ENCODE measurements at regions not wholly inside any gene's neighbourhood (a gene's known extent, or its start where the extent isn't known, plus 50 kb on each side); places are given as distances from the start of the nearest gene placed in this dataset.

DNA sequence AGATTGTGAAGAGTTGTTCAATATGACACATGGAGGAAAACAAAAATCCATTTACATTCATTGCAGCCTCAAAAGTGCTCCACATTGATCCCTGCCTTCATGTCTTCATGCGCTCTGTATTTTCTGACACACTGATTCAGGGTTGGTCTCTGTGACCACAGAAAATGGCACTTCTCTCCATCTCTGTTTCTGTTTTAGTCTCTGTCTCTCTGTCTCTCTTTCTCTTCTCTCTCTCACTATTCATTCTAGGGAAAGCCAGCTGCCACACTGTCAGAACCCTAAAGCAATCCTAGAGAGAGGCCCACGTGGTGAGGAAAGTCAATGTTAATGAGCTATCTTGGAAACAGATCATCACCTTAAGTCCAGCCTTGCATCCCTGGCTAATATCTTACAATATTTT lies 2238.4 kb downstream of the PCDH7 start:
- no peak for DNase-seq
- Histone ChIP-seq H3K9ac (ENCODE audit: extremely low read depth, insufficient read length, low read length) (no peak overlapping the region), H3K4ac (ENCODE audit: low read depth, low read length) (no peak overlapping the region), H3K79me2 (ENCODE audit: insufficient read depth, low read length) (no peaks in the 10 kb centered on the region), H3K79me1 (ENCODE audit: insufficient read depth, low read depth, low read length, poor library complexity, severe bottlenecking) (no peaks in the 10 kb centered on the region), H3K56ac (ENCODE audit: insufficient read length, low read depth, low read length) (no peak overlapping the region), H2BK15ac (ENCODE audit: low read depth, low read length) (no peak overlapping the region), H2AFZ (ENCODE audit: low read length) (no peak overlapping the region), H3K23ac (ENCODE audit: insufficient read length, low read depth, low read length) (no peak overlapping the region), H3K14ac (ENCODE audit: insufficient read depth, low read length) (no peak overlapping the region), H4K5ac (ENCODE audit: insufficient read length, low read depth, low read length) (no peak overlapping the region), H2BK5ac (ENCODE audit: insufficient read length, low read length) (no peak overlapping the region), H3K4me1 (ENCODE audit: insufficient read depth, low read length) (no peaks in the 10 kb centered on the region), H3K27ac (ENCODE audit: insufficient read length, low read depth, low read length) (no peak overlapping the region), H3K4me2 (ENCODE audit: insufficient read depth, insufficient read length, low read length) (no peak overlapping the region), H3K9me3 (ENCODE audit: control insufficient read depth, low read depth, low read length) (no peaks in the 10 kb centered on the region), H4K8ac (replicated peaks; ENCODE audit: insufficient read length, low read depth, low read length) (no peak overlapping the region), H3K27me3 (ENCODE audit: insufficient read depth, low read length) (no peaks in the 10 kb centered on the region), H2BK20ac (ENCODE audit: low read depth, low read length, poor library complexity, severe bottlenecking) (no peak overlapping the region), H3T11ph (ENCODE audit: low read length) (no peak overlapping the region), H3K23me2 (ENCODE audit: insufficient read length, low read depth, low read length, poor library complexity, severe bottlenecking) (no peaks in the 10 kb centered on the region), H4K20me1 (ENCODE audit: control insufficient read depth, insufficient read depth, insufficient read length) (no peaks in the 10 kb centered on the region), H2BK12ac (ENCODE audit: insufficient read length, low read depth, low read length) (no peak overlapping the region), H4K91ac (ENCODE audit: insufficient read length, low read depth, low read length) (no peak overlapping the region), H2BK120ac (ENCODE audit: low read depth, low read length, poor library complexity, severe bottlenecking) (no peak overlapping the region), H2AK5ac (ENCODE audit: insufficient read length, low read length) (no peak overlapping the region), H3K18ac (ENCODE audit: insufficient read length, low read depth, low read length) (no peak overlapping the region)
- TF ChIP-seq, protein P1, sequence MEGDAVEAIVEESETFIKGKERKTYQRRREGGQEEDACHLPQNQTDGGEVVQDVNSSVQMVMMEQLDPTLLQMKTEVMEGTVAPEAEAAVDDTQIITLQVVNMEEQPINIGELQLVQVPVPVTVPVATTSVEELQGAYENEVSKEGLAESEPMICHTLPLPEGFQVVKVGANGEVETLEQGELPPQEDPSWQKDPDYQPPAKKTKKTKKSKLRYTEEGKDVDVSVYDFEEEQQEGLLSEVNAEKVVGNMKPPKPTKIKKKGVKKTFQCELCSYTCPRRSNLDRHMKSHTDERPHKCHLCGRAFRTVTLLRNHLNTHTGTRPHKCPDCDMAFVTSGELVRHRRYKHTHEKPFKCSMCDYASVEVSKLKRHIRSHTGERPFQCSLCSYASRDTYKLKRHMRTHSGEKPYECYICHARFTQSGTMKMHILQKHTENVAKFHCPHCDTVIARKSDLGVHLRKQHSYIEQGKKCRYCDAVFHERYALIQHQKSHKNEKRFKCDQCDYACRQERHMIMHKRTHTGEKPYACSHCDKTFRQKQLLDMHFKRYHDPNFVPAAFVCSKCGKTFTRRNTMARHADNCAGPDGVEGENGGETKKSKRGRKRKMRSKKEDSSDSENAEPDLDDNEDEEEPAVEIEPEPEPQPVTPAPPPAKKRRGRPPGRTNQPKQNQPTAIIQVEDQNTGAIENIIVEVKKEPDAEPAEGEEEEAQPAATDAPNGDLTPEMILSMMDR (conservative IDR thresholded peaks at IDR 0.05) = no peak
- Mint-ChIP-seq H3K9me3 (no peaks in the 10 kb centered on the region), H3K36me3 (ENCODE audit: insufficient read depth in 1 of 3, low read depth in 3 of 3) (no peaks in the 10 kb centered on the region), H3K4me3 (no peak overlapping the region), H3K4me1 (0 out of 4 replicates have a peak, but pooled peaks cover 0 to 2% of the 10 kb centered on the region in 2 experiments), H3K27ac (no peak overlapping the region), H3K27me3 (ENCODE audit: low read depth) (no peaks in the 10 kb centered on the region)
- WGBS (ENCODE audit: extremely low coverage, insufficient read length, low lambda C conversion rate) = no CpG with 5 or more reads among the region's 2 CpGs

Data from H9 (cell line).